ENCODE measurements at regions not wholly inside any gene's neighbourhood (a gene's known extent, or its start where the extent isn't known, plus 50 kb on each side); places are given as distances from the start of the nearest gene placed in this dataset.

- TF ChIP-seq CTCF (conservative IDR thresholded peaks at IDR 0.05), result no peak
- no peak for TF ChIP-seq ZFX (IDR thresholded peaks at IDR 0.05)
- no peak overlapping the region for H3K27ac ChIP-seq
Measured at GRCh38 chr2:118548880-118549488, 298.5 kb downstream of the EN1 start.

- TF ChIP-seq ZFX (IDR thresholded peaks at IDR 0.05) (no peak), CTCF (conservative IDR thresholded peaks at IDR 0.05) (peak; percentile 64)
- no peak overlapping the region for H3K27ac ChIP-seq
Measured at GRCh38 chr2:118539290-118539689, 308.2 kb downstream of the EN1 start.

GRCh38 chr2:118536306-118536705, 311.1 kb downstream of the EN1 start:
- no peak for TF ChIP-seq ZFX (IDR thresholded peaks at IDR 0.05)
- no peak for TF ChIP-seq CTCF (conservative IDR thresholded peaks at IDR 0.05)
- no peak overlapping the region for H3K27ac ChIP-seq

GRCh38 chr2:118535818-118536212, 311.6 kb downstream of the EN1 start:
- TF ChIP-seq ZFX (IDR thresholded peaks at IDR 0.05), result no peak
- no peak for TF ChIP-seq CTCF (conservative IDR thresholded peaks at IDR 0.05)
- H3K27ac ChIP-seq, result no peak overlapping the region

- no peak overlapping the region for H3K27ac ChIP-seq
- no peak for TF ChIP-seq ZFX (IDR thresholded peaks at IDR 0.05)
- no peak for TF ChIP-seq CTCF (conservative IDR thresholded peaks at IDR 0.05)
Measured at GRCh38 chr2:118535171-118535817, 312.2 kb downstream of the EN1 start.

- TF ChIP-seq ZFX (IDR thresholded peaks at IDR 0.05) (no peak), CTCF (conservative IDR thresholded peaks at IDR 0.05) (no peak)
Measured at GRCh38 chr2:118530976-118531375, 316.5 kb downstream of the EN1 start.

GRCh38 chr2:118529908-118530599, 317.4 kb downstream of the EN1 start:
- no peak overlapping the region for H3K27ac ChIP-seq
- TF ChIP-seq ZFX (IDR thresholded peaks at IDR 0.05), result no peak
- TF ChIP-seq CTCF (conservative IDR thresholded peaks at IDR 0.05), result no peak

More at GRCh38 chr2:118530976-118531375, 316.5 kb downstream of the EN1 start:
- no peak overlapping the region for H3K27ac ChIP-seq
